SK-N-SH treated with all-trans-retinoic acid at 6 μM for 48 hours (cell line): ENCODE measurements at regions not wholly inside any gene's neighbourhood (a gene's known extent, or its start where the extent isn't known, plus 50 kb on each side); places are given as distances from the start of the nearest gene placed in this dataset.

Experiments used
- ARNTL ChIP-seq: fragments of 450-650 bp; formaldehyde crosslinking; IDR thresholded peaks from 2 replicates; pipeline ENCODE4 v1.5.0; 2020; ENCODE audit warnings: low read depth, mild to moderate bottlenecking, moderate library complexity, borderline replicate concordance
- GLIS3 ChIP-seq: fragments of 250-450 bp; sonication (Bioruptor Pico); IDR thresholded peaks from 2 replicates; pipeline ENCODE4 v1.5.0; 2020; ENCODE audit warnings: mild to moderate bottlenecking, moderate library complexity
- OSR1 ChIP-seq: fragments of 250-450 bp; sonication (Bioruptor Pico); IDR thresholded peaks from 2 replicates; pipeline ENCODE4 v1.8.0; 2022; ENCODE audit warnings: moderate library complexity, mild to moderate bottlenecking, inconsistent platforms
- RARB ChIP-seq: fragments of 250-450 bp; sonication (Bioruptor Pico); IDR thresholded peaks from 2 replicates; pipeline ENCODE4 v1.8.0; 2021; ENCODE audit warnings: mild to moderate bottlenecking, moderate library complexity
- TOX ChIP-seq: fragments of 250-450 bp; sonication (Bioruptor Pico); IDR thresholded peaks from 2 replicates; pipeline ENCODE4 v1.8.0; 2021; ENCODE audit warnings: mild to moderate bottlenecking, moderate library complexity, borderline replicate concordance
- ZC3H10 ChIP-seq: fragments of 250-450 bp; sonication (Bioruptor Pico); IDR thresholded peaks from 2 replicates; pipeline ENCODE4 v1.5.1; 2021; ENCODE audit warnings: mild to moderate bottlenecking, moderate library complexity
- ZNF70 ChIP-seq: fragments of 450-650 bp; formaldehyde crosslinking; IDR thresholded peaks from 2 replicates; pipeline ENCODE4 v1.5.0; 2020; ENCODE audit warnings: mild to moderate bottlenecking, moderate library complexity
- TF ChIP-seq, protein P1 (sequence below): fragments of 250-450 bp; sonication (Bioruptor Pico); IDR thresholded peaks from 2 replicates; pipeline ENCODE4 v1.5.0; 2020; ENCODE audit warnings: mild to moderate bottlenecking, moderate library complexity

DNA sequence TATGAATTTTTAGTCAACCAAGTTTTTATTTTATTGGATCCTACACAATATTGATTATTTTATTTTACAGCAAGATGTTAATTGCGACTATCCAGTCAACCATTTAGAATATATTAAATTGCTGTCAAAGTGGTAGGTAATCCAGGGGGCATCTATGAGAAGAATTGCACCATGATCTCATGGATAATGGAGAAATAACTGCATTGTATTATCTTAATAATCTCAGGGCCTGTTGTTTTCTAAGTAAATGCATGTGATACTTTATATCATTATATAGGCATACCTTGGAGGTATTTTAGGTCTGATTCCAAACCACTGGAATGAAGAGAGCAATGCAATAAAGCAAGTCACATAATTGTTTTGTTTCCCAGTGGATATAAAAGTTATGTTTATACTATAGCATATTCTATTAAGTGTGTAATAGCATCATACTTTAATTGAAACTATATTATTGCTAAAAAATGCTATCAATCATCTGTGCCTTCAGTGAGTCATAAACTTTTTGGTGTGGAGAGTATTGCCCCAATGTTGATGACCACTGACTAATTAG is 595.4 kb upstream of the CHORDC1 start:
- TF ChIP-seq GLIS3 (CRISPR knock-in tag) = no peak; the same call in 1 of the 2 replicates
- TF ChIP-seq ARNTL (CRISPR knock-in tag) = no peak
- TF ChIP-seq ZNF70 (CRISPR knock-in tag) = no peak
- TF ChIP-seq RARB (CRISPR knock-in tag) = no peak
- no peak for TF ChIP-seq ZC3H10
- no peak for TF ChIP-seq OSR1
- TF ChIP-seq, protein P1, sequence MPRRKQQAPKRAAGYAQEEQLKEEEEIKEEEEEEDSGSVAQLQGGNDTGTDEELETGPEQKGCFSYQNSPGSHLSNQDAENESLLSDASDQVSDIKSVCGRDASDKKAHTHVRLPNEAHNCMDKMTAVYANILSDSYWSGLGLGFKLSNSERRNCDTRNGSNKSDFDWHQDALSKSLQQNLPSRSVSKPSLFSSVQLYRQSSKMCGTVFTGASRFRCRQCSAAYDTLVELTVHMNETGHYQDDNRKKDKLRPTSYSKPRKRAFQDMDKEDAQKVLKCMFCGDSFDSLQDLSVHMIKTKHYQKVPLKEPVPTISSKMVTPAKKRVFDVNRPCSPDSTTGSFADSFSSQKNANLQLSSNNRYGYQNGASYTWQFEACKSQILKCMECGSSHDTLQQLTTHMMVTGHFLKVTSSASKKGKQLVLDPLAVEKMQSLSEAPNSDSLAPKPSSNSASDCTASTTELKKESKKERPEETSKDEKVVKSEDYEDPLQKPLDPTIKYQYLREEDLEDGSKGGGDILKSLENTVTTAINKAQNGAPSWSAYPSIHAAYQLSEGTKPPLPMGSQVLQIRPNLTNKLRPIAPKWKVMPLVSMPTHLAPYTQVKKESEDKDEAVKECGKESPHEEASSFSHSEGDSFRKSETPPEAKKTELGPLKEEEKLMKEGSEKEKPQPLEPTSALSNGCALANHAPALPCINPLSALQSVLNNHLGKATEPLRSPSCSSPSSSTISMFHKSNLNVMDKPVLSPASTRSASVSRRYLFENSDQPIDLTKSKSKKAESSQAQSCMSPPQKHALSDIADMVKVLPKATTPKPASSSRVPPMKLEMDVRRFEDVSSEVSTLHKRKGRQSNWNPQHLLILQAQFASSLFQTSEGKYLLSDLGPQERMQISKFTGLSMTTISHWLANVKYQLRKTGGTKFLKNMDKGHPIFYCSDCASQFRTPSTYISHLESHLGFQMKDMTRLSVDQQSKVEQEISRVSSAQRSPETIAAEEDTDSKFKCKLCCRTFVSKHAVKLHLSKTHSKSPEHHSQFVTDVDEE (CRISPR knock-in tag) = no peak
- TF ChIP-seq TOX (CRISPR knock-in tag) = no peak
